ENCODE measurements at regions not wholly inside any gene's neighbourhood (a gene's known extent, or its start where the extent isn't known, plus 50 kb on each side); places are given as distances from the start of the nearest gene placed in this dataset.

DNA sequence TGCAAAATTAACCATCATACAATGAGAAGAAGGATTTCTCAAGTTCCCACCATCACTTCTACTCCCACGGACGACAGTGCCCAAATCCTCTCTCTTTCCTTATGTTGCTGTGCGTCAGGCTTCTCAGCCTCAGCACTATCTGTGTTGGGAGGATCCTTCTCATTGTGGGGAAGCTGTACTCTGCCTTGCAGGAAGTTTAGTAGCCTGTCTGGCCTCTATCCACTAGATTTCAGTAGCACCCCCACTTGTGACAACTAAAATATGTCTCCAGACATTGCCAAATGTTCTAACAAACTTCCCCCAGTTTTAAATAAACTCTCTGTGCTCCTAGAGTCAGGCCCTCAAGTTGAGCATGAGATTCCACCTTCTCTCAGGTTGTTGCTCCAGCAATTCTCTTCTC is 545.9 kb upstream of the ZFP42 start:
- Histone ChIP-seq H3K9me3 (ENCODE audit: severe bottlenecking) (no peaks in the 10 kb centered on the region), H3K4me1 (ENCODE audit: insufficient read depth, poor library complexity, severe bottlenecking) (no peaks in the 10 kb centered on the region), H3K27ac (ENCODE audit: poor library complexity, severe bottlenecking) (no peak overlapping the region), H3K36me3 (ENCODE audit: low read depth) (no peaks in the 10 kb centered on the region; the same call in 1 of the 2 replicates), H3K27me3 (ENCODE audit: insufficient read depth, poor library complexity, severe bottlenecking) (no peaks in the 10 kb centered on the region), H3K4me3 (ENCODE audit: severe bottlenecking) (no peak overlapping the region)
- no peak for TF ChIP-seq CTCF (IDR thresholded peaks at IDR 0.05; ENCODE audit: poor library complexity, severe bottlenecking)
- no peak for ATAC-seq (ENCODE audit: low read depth)
- no peak for DNase-seq (ENCODE audit: low spot score)

- ATAC-seq (ENCODE audit: low read depth) (no peak), DNase-seq (ENCODE audit: low spot score) (no peak)
- Histone ChIP-seq H3K4me1 (ENCODE audit: insufficient read depth, poor library complexity, severe bottlenecking) (no peaks in the 10 kb centered on the region), H3K27me3 (ENCODE audit: insufficient read depth, poor library complexity, severe bottlenecking) (no peaks in the 10 kb centered on the region), H3K9me3 (ENCODE audit: severe bottlenecking) (no peaks in the 10 kb centered on the region), H3K36me3 (ENCODE audit: low read depth) (no peaks in the 10 kb centered on the region; the same call in 1 of the 2 replicates), H3K27ac (ENCODE audit: poor library complexity, severe bottlenecking) (no peak overlapping the region), H3K4me3 (ENCODE audit: severe bottlenecking) (no peak overlapping the region)
- TF ChIP-seq CTCF (IDR thresholded peaks at IDR 0.05; ENCODE audit: poor library complexity, severe bottlenecking) = no peak
Measured at GRCh38 chr4:187451776-187452175, 543.8 kb upstream of the ZFP42 start.

DNA sequence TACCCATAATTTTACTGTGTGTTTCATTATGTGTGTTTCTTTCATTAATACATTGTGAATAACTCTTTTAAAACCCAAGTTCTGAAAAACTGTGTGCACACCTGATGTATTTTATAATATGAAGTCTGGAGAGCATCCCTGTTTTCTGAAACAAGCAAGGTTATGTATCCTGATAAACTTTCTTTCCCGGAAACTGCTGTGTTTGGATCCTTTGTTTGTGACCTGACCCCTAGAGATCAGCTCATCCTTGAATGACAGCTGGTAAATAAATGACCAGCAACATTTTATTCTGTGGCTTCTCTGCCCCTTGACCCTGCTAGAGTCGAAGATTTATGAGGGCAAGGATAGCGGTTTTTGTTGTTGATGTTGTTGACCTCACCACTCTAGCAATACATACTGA is 535.6 kb upstream of the ZFP42 start:
- Histone ChIP-seq H3K9me3 (ENCODE audit: severe bottlenecking) (no peaks in the 10 kb centered on the region), H3K27ac (ENCODE audit: poor library complexity, severe bottlenecking) (no peak overlapping the region), H3K4me1 (ENCODE audit: insufficient read depth, poor library complexity, severe bottlenecking) (no peaks in the 10 kb centered on the region), H3K27me3 (ENCODE audit: insufficient read depth, poor library complexity, severe bottlenecking) (no peaks in the 10 kb centered on the region), H3K4me3 (ENCODE audit: severe bottlenecking) (no peak overlapping the region), H3K36me3 (ENCODE audit: low read depth) (no peaks in the 10 kb centered on the region; the same call in 1 of the 2 replicates)
- no peak for TF ChIP-seq CTCF (IDR thresholded peaks at IDR 0.05; ENCODE audit: poor library complexity, severe bottlenecking)
- DNase-seq (ENCODE audit: low spot score) = no peak
- ATAC-seq (ENCODE audit: low read depth) = no peak

DNA sequence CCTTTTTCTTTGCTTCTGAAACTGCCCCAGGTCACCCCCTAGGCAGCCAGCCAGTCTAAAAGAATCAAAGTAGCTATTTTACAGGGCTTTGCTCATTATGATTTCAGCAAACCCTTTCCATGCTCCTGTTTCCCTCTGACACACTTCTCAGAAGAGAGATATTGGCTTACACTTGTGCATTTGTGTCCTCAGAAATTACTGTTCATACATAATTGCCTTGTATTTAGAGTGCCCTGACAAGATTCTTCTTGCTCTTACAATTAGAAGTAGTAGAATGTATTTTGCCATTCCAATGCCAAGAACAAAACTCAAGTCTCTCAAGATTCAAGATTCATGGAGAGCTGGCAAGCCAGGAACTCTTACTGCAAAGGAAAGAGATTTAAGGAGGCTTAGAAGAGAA is 531.0 kb upstream of the ZFP42 start:
- Histone ChIP-seq H3K4me1 (ENCODE audit: insufficient read depth, poor library complexity, severe bottlenecking) (no peaks in the 10 kb centered on the region), H3K9me3 (ENCODE audit: severe bottlenecking) (no peaks in the 10 kb centered on the region), H3K27me3 (ENCODE audit: insufficient read depth, poor library complexity, severe bottlenecking) (no peaks in the 10 kb centered on the region), H3K27ac (ENCODE audit: poor library complexity, severe bottlenecking) (no peak overlapping the region), H3K36me3 (ENCODE audit: low read depth) (no peaks in the 10 kb centered on the region), H3K4me3 (ENCODE audit: severe bottlenecking) (no peak overlapping the region)
- ATAC-seq (ENCODE audit: low read depth) (no peak), DNase-seq (ENCODE audit: low spot score) (no peak)
- no peak for TF ChIP-seq CTCF (IDR thresholded peaks at IDR 0.05; ENCODE audit: poor library complexity, severe bottlenecking)

GRCh38 chr4:187467224-187467623 is 528.3 kb upstream of the ZFP42 start:
- Histone ChIP-seq H3K4me1 (ENCODE audit: insufficient read depth, poor library complexity, severe bottlenecking) (no peaks in the 10 kb centered on the region), H3K9me3 (ENCODE audit: severe bottlenecking) (no peaks in the 10 kb centered on the region), H3K27me3 (ENCODE audit: insufficient read depth, poor library complexity, severe bottlenecking) (no peaks in the 10 kb centered on the region), H3K36me3 (ENCODE audit: low read depth) (no peaks in the 10 kb centered on the region), H3K27ac (ENCODE audit: poor library complexity, severe bottlenecking) (no peak overlapping the region), H3K4me3 (ENCODE audit: severe bottlenecking) (no peak overlapping the region)
- ATAC-seq (ENCODE audit: low read depth) (no peak), DNase-seq (ENCODE audit: low spot score) (no peak)
- TF ChIP-seq CTCF (IDR thresholded peaks at IDR 0.05; ENCODE audit: poor library complexity, severe bottlenecking) = no peak

All from RWPE2 (cell line).